A549 (cell line): ENCODE measurements at regions not wholly inside any gene's neighbourhood (a gene's known extent, or its start where the extent isn't known, plus 50 kb on each side); places are given as distances from the start of the nearest gene placed in this dataset.
A peak's percentile ranks its signal among the peaks of the same experiment; 100 is the strongest.

Experiments
- ATAC-seq, 2 experiments: fragments of 200-7000 bp in 1 of 2; fragments of >200 bp in 1 of 2; cut with Nextera tagmentation in 1 of 2; cut with Tn5 transposase in 1 of 2; 3 replicates each; pipeline versions ENCODE4 v1.8.0 to v1.9.1; 2018 to 2020; ENCODE audit warnings: mild to moderate bottlenecking in 1 of 2, moderate library complexity in 1 of 2
- CTCF ChIA-PET: fragments of 300-600 bp; sonication (Branson Sonifier 250); formaldehyde crosslinking; extraction: SDS; loops from one replicate; lab custom pipeline; 2021; ENCODE audit warnings: antibody characterized with exemption, inconsistent platforms; lab: Yijun Ruan, JAX
- POLR2A ChIA-PET: fragments of 350-600 bp; formaldehyde crosslinking; extraction: SDS; loops from one replicate; lab custom pipeline; 2021; ENCODE audit warnings: antibody characterized with exemption, inconsistent platforms; lab: Yijun Ruan, JAX
- DNase-seq, 2 experiments: peaks; one replicate each; pipeline versions ENCODE4 v3.0.0 to v3.0.0-alpha.2; 2011 to 2016; ENCODE audit warnings: low read depth in 1 of 2, low spot score in 1 of 2
- FAIRE-seq: peaks from 2 replicates; lab custom pipeline; 2011; peaks lifted over from hg19 to GRCh38; lab: Jason Lieb, UNC
- H3K27ac ChIP-seq, 2 experiments: fragments of >200 bp; sonication (Bioruptor Twin); formaldehyde crosslinking; 3 replicates each; pipeline ENCODE4 v1.5.1; 2016 to 2017
- H3K4me1 ChIP-seq: fragments of >200 bp; sonication (Bioruptor Twin); formaldehyde crosslinking; 3 replicates; pipeline ENCODE4 v1.6.1; 2016
- H3K4me2 ChIP-seq: fragments of >200 bp; sonication (Bioruptor Twin); formaldehyde crosslinking; 3 replicates; pipeline ENCODE4 v1.6.1; 2016
- H3K4me3 ChIP-seq: fragments of >200 bp; sonication (Bioruptor Twin); formaldehyde crosslinking; 3 replicates; pipeline ENCODE4 v1.5.1; 2016
- H3K9me3 ChIP-seq: fragments of >200 bp; sonication (Bioruptor Twin); formaldehyde crosslinking; 3 replicates; pipeline ENCODE4 v1.6.1; 2016
- BCL3 ChIP-seq: fragments of >200 bp; sonication (Bioruptor Twin); formaldehyde crosslinking; IDR thresholded peaks from 3 replicates; pipeline ENCODE4 v1.6.1; 2016
- BHLHE40 ChIP-seq: IDR thresholded peaks from 2 replicates; pipeline ENCODE4 v1.6.1; 2012; ENCODE audit warnings: low read depth, low read length, inconsistent platforms
- CBX2 ChIP-seq: fragments of 200-600 bp; sonication (generic); IDR thresholded peaks from 2 replicates; pipeline ENCODE4 v1.6.1; 2016; ENCODE audit warnings: low read depth, mild to moderate bottlenecking, borderline replicate concordance
- CBX8 ChIP-seq: fragments of 200-600 bp; sonication (generic); IDR thresholded peaks from 2 replicates; pipeline ENCODE4 v1.6.1; 2016
- EHF ChIP-seq: fragments of 250-450 bp; sonication (Bioruptor Pico); IDR thresholded peaks from 2 replicates; pipeline ENCODE4 v1.5.0; 2020; ENCODE audit warnings: mild to moderate bottlenecking
- EHMT2 ChIP-seq: fragments of 200-600 bp; sonication (generic); IDR thresholded peaks from 2 replicates; pipeline ENCODE4 v1.6.1; 2016; ENCODE audit warnings: antibody characterized with exemption, low read depth, mild to moderate bottlenecking, moderate library complexity
- FOXS1 ChIP-seq: fragments of 250-450 bp; sonication (Bioruptor Pico); IDR thresholded peaks from 2 replicates; pipeline ENCODE4 v1.5.0; 2020; ENCODE audit warnings: mild to moderate bottlenecking, moderate library complexity
- HMGXB4 ChIP-seq: fragments of 250-450 bp; sonication (Bioruptor Pico); IDR thresholded peaks from 2 replicates; pipeline ENCODE4 v1.5.0; 2021; ENCODE audit warnings: mild to moderate bottlenecking, moderate library complexity, borderline replicate concordance
- JUN ChIP-seq, 2 experiments: fragments of >200 bp; sonication (Bioruptor Twin); formaldehyde crosslinking; IDR thresholded peaks; 2 replicates in 1 of 2; 3 replicates in 1 of 2; pipeline ENCODE4 v1.6.1; 2016 to 2017
- MAFK ChIP-seq: fragments of 450-650 bp; IDR thresholded peaks from 2 replicates; pipeline ENCODE4 v1.6.1; 2014; ENCODE audit not compliant: partially characterized antibody
- NPAS2 ChIP-seq: fragments of 250-450 bp; sonication (Bioruptor Pico); IDR thresholded peaks from 2 replicates; pipeline ENCODE4 v1.8.0; 2022; ENCODE audit warnings: mild to moderate bottlenecking, moderate library complexity, borderline replicate concordance
- PHF8 ChIP-seq: fragments of 200-600 bp; sonication (generic); IDR thresholded peaks from 2 replicates; pipeline ENCODE4 v1.6.1; 2016; ENCODE audit warnings: low read depth, mild to moderate bottlenecking, antibody characterized with exemption, moderate library complexity, borderline replicate concordance
- RAD21 ChIP-seq, 2 experiments: fragments of >200 bp in 1 of 2; sonication (Bioruptor Twin) in 1 of 2; formaldehyde crosslinking in 1 of 2; IDR thresholded peaks in 1 of 2; conservative IDR thresholded peaks in 1 of 2; 2 replicates in 1 of 2; 3 replicates in 1 of 2; pipeline ENCODE4 v1.6.1; 2012 to 2018; ENCODE audit warnings: inconsistent platforms in 1 of 2
- REST ChIP-seq: fragments of 200-600 bp; sonication (generic); IDR thresholded peaks from 2 replicates; pipeline ENCODE4 v1.6.1; 2016; ENCODE audit warnings: antibody characterized with exemption, mild to moderate bottlenecking, moderate library complexity
- RFX5 ChIP-seq: fragments of 450-650 bp; IDR thresholded peaks from 2 replicates; pipeline ENCODE4 v1.7.1; 2014; ENCODE audit warnings: antibody characterized with exemption, mild to moderate bottlenecking, moderate library complexity
- SMC3 ChIP-seq: fragments of >200 bp; sonication (Bioruptor Twin); formaldehyde crosslinking; IDR thresholded peaks from 3 replicates; pipeline ENCODE4 v1.6.1; 2018; ENCODE audit warnings: inconsistent platforms
- TFCP2L1 ChIP-seq: fragments of 250-450 bp; sonication (Bioruptor Pico); IDR thresholded peaks from 2 replicates; pipeline ENCODE4 v1.5.0; 2021; ENCODE audit warnings: mild to moderate bottlenecking
- TP53 ChIP-seq: fragments of 250-450 bp; sonication (Bioruptor Pico); IDR thresholded peaks from 2 replicates; pipeline ENCODE4 v1.5.0; 2021; ENCODE audit warnings: mild to moderate bottlenecking, moderate library complexity
- ZC3H11A ChIP-seq: fragments of 450-650 bp; IDR thresholded peaks from 2 replicates; pipeline ENCODE4 v1.6.1; 2014; ENCODE audit warnings: antibody characterized with exemption, mild to moderate bottlenecking
- ZFP36 ChIP-seq: fragments of 450-650 bp; IDR thresholded peaks from 2 replicates; pipeline ENCODE4 v1.6.1; 2014; ENCODE audit warnings: borderline replicate concordance; ENCODE audit not compliant: partially characterized antibody
- ZSCAN20 ChIP-seq: fragments of 250-450 bp; sonication (Bioruptor Pico); IDR thresholded peaks from 2 replicates; pipeline ENCODE4 v1.8.0; 2022; ENCODE audit warnings: mild to moderate bottlenecking, moderate library complexity
- WGBS: methylation state at CpG from one replicate; pipeline ENCODE4 v1.1.6; 2017; ENCODE audit errors: missing lambda C conversion rate; 5-methylcytosine and 5-hydroxymethylcytosine counted together

GRCh38 chrX:125439194-125439849 lies 119.7 kb downstream of the TEX13C start:
- ATAC-seq (no peak), DNase-seq (no peak), FAIRE-seq (peak; percentile 18)
- Histone ChIP-seq H3K4me3 (no peak overlapping the region), H3K4me2 (no peak overlapping the region), H3K27ac (no peak overlapping the region), H3K9me3 (no peaks in the 10 kb centered on the region), H3K4me1 (no peaks in the 10 kb centered on the region)
- ChIA-PET CTCF (no interaction called here), POLR2A (no interaction called here)
- TF ChIP-seq PHF8 = no peak
- no peak for TF ChIP-seq ZFP36
- TF ChIP-seq CBX2 = no peak
- no peak for TF ChIP-seq ZC3H11A
- no peak for TF ChIP-seq BCL3
- TF ChIP-seq TP53 (CRISPR knock-in tag) = no peak
- no peak for TF ChIP-seq ZSCAN20
- no peak for TF ChIP-seq SMC3
- no peak for TF ChIP-seq JUN (IDR thresholded peaks at IDR 0.05)
- no peak for TF ChIP-seq EHF (CRISPR knock-in tag)
- TF ChIP-seq MAFK = no peak
- no peak for TF ChIP-seq TFCP2L1
- no peak for TF ChIP-seq RFX5
- TF ChIP-seq BHLHE40 = no peak
- no peak for TF ChIP-seq HMGXB4 (CRISPR knock-in tag)
- TF ChIP-seq REST = no peak
- 26% methylated on average over 3 of the region's 3 CpGs for WGBS

GRCh38 chrX:125444659-125445058 lies 125.0 kb downstream of the TEX13C start:
- no peak for FAIRE-seq
- H3K27ac ChIP-seq = no peak overlapping the region
- CTCF ChIA-PET = no interaction called here
- ATAC-seq = no peak
- no peaks in the 10 kb centered on the region for H3K4me1 ChIP-seq
- DNase-seq = no peak
- TF ChIP-seq NPAS2 (CRISPR knock-in tag) (no peak), FOXS1 (CRISPR knock-in tag) (no peak)
- TF ChIP-seq, all 56 proteins: peak for 0
- POLR2A ChIA-PET = no interaction called here
- Histone ChIP-seq H3K4me2 (no peak overlapping the region), H3K4me3 (no peak overlapping the region), H3K9me3 (no peaks in the 10 kb centered on the region)
- no CpG with 5 or more reads among the region's 1 CpG for WGBS

GRCh38 chrX:125475482-125475881 lies 155.8 kb downstream of the TEX13C start:
- no peak overlapping the region for H3K4me2 ChIP-seq
- H3K9me3 ChIP-seq = no peaks in the 10 kb centered on the region
- CTCF ChIA-PET = no interaction called here
- no peak overlapping the region for H3K4me3 ChIP-seq
- no peak overlapping the region for H3K27ac ChIP-seq
- no peaks in the 10 kb centered on the region for H3K4me1 ChIP-seq
- TF ChIP-seq CBX8 (no peak), TP53 (CRISPR knock-in tag) (no peak), RAD21 (conservative IDR thresholded peaks at IDR 0.05 in 1 of 2, IDR thresholded peaks at IDR 0.05 in 1 of 2) (no peak), EHMT2 (no peak), MAFK (peak; percentile 23)
- FAIRE-seq (no peak), ATAC-seq (no peak), DNase-seq (no peak)
- POLR2A ChIA-PET = no interaction called here
